Non-pigmented ciliary epithelial cell (primary cell): ENCODE measurements at regions not wholly inside any gene's neighbourhood (a gene's known extent, or its start where the extent isn't known, plus 50 kb on each side); places are given as distances from the start of the nearest gene placed in this dataset.
"Not testable (repeated sequence)": the region's sequence is repeated elsewhere in the genome, so short reads cannot be mapped to it uniquely, and the experiment has no call there.

Experiments used
- DNase-seq: peaks from one replicate; pipeline ENCODE4 v3.0.0-alpha.2; 2010; ENCODE audit warnings: low read depth

GRCh38 chr6:157727629-157728182 is 95.3 kb upstream of the SNX9 start:
- DNase-seq, result no peak

GRCh38 chr6:157728183-157728881 is 94.7 kb upstream of the SNX9 start:
- DNase-seq, result no peak

DNA sequence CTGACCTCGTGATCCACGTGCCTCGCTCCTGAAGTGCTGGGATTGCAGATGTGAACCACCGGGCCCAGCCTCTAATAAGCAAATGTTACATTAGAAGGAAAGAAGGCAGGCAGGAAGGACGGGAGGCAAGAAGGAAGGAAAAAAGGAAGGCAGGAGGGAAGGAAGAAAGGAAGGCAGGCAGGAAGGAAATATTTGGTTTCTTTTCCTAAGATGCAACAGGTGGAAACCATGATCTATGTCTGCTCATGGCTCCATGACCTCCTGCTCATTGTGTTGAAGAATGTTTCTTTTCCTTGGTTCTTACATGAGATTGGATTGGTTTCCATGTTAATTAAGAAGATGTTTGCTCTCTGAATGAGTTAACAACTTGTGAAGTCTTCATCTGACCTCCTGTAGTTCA is 91.8 kb upstream of the SNX9 start:
- no peak for DNase-seq

- no peak for DNase-seq
These were observed 91.0 kb upstream of the SNX9 start for GRCh38 chr6:157732007-157732406.

GRCh38 chr6:157732416-157733161 is 90.5 kb upstream of the SNX9 start:
- DNase-seq, result no peak

GRCh38 chr6:157736555-157736954 is 86.5 kb upstream of the SNX9 start:
- DNase-seq, result not testable (repeated sequence)

- DNase-seq, result no peak
These were observed 81.6 kb upstream of the SNX9 start for GRCh38 chr6:157741321-157741947.

DNA sequence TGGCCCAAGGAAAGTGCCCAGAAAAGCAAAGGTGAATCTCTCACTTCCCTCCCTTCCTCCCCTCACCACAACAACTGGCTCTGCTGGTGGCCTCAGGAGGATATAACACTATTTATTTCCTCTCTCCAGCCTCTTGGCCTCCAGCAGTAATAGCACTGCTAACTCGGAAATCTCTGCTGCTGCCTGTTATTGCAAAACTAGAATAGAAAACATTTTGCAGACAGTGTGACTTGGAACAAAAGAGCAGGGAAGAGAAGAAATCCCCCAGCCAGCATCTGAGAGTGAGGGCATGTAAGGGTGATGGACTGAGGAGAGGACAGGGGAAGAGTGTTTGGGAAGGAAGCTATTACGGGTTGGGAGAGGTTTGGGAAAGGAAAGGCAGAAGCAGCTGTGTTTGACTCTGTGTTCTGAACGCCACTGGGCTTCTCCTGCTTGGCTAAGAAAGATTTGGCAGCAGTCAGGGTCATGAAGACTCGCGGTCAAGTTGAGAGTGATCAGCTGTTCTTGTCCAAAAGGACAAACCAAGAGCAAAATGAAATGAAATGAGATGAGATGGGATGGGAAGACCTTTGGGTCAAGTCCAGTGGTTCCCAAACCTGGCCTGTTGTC is 81.0 kb upstream of the SNX9 start:
- DNase-seq, result no peak

DNA sequence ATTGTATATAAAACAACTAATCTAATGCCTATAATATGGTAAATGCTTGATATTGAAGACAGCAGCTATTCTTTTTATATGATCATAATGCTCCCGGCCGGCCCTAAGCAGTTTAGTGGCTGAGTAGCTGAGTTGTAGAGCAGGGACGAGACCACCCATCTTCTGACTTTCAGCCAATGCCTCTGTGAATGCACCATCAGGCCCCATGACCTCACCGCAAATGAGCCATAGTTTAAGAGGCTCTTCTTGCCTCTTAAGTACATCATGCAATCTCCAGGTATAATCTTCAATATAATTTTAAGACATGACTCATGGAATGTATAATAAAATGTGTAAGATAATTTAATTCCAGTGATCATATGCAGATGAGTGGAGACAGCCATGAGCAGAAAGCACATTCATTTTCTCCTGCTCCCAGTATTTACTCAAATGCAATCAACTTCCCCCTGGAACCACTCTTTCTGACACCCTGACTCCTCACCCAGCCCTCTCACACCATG is 78.9 kb upstream of the SNX9 start:
- no peak for DNase-seq

DNA sequence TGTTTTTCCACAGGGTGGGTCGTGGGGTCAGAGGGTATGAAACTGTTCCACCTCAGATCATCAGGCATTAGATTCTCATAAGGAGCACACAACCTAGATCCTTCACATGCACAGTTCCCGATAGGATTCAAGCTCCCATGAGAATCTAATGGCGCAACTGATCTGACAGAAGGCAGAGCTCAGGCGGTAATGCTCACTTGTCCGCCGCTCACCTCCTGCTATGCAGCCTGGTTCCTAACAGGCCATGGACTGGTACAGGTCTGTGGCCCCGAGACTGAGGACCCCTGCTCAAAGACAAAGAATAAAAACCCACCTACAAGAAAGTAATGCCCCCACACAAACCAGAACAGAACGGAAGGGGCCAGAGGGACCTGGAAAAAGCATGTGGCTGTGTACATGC is 76.1 kb upstream of the SNX9 start:
- DNase-seq, result no peak

DNA sequence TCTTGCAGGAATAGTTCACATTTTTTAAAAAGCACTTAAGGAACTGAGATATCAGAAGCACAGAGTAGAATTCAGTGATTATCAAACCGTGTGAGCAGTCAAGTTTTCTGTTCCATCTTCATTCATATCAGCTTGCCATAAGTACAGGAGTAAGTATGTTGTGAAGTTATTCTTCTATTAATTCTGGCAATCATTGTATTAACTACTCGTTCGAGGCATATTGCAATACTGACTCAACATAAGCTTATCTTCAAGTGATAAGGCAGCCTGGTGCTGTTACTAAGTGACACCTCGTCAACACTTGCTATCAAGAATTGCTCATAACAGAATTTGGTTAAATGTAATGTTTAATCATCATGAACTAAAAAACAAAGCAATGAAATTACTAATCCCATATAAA is 75.7 kb upstream of the SNX9 start:
- DNase-seq, result no peak

- no peak for DNase-seq
These were observed 74.0 kb upstream of the SNX9 start for GRCh38 chr6:157748839-157749571.

- DNase-seq, result not testable (repeated sequence)
These were observed 72.1 kb upstream of the SNX9 start for GRCh38 chr6:157750973-157751372.

- no peak for DNase-seq
These were observed 71.4 kb upstream of the SNX9 start for GRCh38 chr6:157751547-157752200.

GRCh38 chr6:157752879-157753278 is 70.2 kb upstream of the SNX9 start:
- not testable (repeated sequence) for DNase-seq

DNA sequence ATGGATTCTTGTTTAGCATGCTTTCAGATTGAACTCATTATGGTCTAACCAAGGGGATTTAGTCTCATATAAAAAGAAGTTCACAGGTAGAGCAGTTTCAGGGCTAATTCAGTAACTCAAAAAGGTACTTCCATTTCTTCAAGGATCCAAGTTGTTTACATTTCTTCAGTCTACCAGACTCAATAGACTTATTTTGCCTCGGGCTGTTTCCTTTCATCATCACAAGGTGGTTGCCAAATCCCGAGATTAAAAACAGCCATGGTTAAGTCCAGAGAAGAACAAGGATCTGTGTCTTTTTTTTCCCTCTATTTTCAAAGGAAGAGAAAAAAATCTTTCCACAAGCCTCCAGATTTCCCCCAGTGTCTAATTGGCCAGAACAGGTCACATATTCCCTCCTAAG is 69.8 kb upstream of the SNX9 start:
- no peak for DNase-seq

DNA sequence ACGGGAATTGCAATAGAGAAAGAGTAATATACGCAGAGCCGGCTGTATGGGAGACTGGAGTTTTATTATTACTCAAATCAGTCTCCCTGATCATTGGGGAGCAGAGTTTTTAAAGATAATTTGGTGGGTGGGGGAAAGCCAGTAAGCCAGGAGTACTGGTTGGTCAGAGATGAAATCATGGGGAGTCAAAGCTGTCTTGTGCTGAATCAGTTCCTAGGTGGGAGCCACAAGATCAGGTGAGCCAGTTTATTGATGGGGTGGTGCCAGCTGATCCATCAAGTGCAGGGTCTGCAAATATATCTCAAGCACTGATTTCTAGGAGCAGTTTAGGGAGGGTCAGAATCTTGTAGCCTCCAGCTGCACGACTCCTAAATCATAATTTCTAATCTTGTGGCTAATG is 69.2 kb upstream of the SNX9 start:
- DNase-seq, result not testable (repeated sequence)

GRCh38 chr6:157754351-157754750 is 68.7 kb upstream of the SNX9 start:
- no peak for DNase-seq

DNA sequence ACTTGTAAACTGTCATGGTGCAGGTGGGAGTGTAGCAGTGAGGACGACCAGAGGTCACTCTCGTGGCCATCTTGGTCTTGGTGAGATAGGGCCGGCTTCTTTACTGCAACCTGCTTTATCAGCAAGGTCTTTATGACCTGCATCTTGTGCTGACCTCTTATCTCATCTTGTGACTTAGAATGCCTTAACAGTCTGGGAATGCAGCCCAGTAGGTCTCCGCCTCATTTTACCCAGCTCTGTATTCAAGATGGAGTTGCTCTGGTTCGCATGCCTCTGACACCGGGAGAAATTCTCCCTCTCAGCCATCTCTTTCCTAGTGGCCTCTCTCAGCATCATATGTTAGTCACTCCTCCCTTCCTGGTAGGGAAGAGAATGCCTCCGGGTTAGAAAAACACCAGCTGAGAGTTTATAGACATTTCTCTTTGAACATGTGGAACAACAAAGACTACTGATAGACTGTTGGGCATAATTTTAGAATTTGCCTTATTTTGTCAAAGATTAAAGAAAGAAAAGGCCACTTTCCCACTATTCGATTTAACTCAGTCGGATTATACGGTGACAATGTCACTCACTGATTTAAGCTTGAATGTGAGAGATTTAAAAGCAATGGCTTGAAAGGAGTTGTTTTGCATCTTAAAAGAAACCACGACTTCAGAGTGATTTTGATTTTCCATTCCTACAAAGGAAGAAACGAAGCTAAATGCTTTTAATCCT is 67.9 kb upstream of the SNX9 start:
- no peak for DNase-seq

DNA sequence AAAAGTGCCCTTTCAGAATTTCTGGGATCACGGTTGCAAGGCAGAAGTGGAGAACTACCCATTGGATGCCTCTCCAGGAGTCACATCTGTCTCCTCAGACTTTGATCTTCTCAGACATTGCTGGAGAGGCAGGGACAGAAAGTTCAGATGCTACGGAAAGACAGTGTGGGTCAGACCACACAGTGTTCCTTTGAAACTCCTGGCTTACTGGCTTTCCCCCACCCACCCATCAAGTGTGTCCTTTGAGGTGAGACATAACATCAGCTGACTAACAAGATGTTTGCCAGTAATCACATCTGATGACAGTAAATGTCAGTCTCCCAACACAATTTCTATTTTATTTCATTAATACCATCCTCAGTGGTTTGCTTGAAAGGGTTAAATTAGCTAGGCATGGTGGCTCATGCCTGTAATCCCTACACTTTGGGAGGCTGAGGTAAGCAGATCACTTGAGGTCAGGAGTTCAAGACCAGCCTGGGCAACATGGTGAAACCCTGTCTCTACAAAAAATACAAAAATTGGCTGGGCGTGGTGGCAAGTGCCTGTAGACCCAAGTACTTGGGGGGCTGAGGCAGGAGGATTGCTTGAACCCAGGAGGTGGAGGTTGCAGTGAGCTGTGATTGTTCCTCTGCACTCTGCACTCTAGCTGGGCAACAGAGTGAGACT is 67.2 kb upstream of the SNX9 start:
- no peak for DNase-seq
